HG03439 (cell line): ENCODE measurements at regions not wholly inside any gene's neighbourhood (a gene's known extent, or its start where the extent isn't known, plus 50 kb on each side); places are given as distances from the start of the nearest gene placed in this dataset.

Experiments
- ATAC-seq: cut with Tn5 transposase; IDR thresholded peaks from one replicate; pipeline ENCODE4 v1.9.1; 2021; ENCODE audit warnings: mild to moderate bottlenecking, moderate library complexity; ENCODE audit not compliant: unreplicated experiment

GRCh38 chr18:46373791-46374190, 269.6 kb downstream of the HAUS1 start:
- ATAC-seq = no peak

DNA sequence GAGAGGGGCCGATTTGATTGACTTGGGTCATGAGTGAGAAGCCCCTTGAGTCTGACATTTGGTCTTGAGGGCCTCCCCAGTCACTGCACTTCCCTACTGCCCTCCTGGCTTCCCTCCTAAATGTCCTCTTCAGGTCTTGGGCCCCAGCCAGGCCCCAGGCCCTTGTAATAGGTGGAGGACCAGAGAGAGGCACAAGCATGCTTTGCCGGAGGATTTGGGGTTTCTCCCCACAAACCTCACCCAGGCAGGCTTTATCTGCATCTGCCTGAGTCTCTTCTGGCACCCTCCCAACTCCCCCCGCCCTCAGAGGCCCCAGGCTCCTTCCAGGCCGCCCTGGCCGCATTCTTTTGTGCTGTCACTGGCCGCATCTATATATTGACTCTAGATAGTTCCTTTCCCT, 270.7 kb downstream of the HAUS1 start:
- no peak for ATAC-seq

DNA sequence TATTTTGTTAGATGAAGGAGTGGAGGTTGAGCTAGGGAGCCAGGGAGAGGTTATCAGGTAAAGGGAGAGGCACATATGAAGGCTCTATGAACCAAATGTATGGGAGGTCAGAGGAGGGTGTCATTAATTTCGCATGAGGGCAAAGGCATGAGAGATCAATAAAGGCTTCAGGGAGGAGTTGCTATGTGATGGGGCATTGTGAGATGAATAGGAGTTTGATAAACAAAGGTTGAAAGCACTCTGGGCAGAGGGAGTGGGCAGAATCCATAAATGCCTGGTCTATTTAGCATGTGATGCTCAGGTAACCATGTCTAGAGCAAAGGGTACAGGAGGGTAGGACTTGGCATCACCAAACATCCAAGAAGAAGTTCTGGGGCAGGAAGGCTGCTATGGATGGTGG, 273.4 kb downstream of the HAUS1 start:
- ATAC-seq = no peak

GRCh38 chr18:46378126-46378863, 274.1 kb downstream of the HAUS1 start:
- ATAC-seq = no peak

- ATAC-seq = no peak
These were observed 274.7 kb downstream of the HAUS1 start for GRCh38 chr18:46378864-46379207.

DNA sequence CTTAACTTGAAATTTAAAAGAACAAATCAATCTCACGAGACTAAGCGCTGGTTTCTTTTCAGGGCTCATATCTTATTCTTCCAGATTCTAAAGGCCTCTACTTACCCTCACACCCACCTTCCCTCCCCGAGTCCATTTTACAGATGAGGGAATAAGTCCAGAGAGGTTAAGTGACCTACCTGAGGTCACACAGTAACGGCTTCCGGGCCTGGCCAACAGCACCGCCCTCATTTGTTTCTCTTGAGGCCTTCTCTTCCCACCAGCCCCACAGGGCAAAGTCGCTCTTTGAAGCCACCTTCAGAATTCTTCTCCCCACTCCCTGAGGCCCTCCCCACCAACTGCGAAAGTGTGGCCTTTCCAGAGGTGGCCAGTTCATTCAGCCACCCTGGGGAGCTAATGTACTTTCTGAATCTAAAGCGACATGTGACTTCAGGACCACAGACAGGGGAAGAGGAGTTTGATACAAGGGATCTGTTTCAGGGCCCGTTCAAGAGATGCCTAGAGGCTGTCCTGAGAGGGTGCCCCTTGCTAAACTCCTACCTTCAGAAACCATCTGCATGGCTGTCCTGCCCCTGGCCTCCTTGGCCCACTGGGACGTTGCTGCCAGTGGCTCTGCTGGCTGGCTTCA, 275.3 kb downstream of the HAUS1 start:
- ATAC-seq = no peak

DNA sequence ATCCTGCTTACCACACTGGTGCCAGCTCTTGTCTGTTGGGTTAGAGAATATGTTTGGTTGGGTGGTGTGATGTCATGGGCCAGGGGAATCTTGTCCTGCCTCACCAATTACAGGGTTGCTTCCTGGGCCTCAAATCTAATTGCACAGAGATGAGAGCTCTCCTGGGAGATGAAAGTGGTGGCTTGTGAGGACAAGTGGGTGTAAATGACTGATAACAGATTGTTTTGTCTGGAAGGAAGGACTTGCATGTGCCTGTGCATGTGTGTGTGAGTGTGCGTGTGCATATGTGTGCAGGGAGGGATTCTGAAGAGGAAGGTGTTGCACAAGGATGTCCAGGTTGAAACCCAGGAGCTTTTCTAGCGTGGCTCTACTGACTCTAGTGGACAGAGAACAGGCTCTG, 271.9 kb downstream of the LOXHD1 start:
- ATAC-seq = no peak

DNA sequence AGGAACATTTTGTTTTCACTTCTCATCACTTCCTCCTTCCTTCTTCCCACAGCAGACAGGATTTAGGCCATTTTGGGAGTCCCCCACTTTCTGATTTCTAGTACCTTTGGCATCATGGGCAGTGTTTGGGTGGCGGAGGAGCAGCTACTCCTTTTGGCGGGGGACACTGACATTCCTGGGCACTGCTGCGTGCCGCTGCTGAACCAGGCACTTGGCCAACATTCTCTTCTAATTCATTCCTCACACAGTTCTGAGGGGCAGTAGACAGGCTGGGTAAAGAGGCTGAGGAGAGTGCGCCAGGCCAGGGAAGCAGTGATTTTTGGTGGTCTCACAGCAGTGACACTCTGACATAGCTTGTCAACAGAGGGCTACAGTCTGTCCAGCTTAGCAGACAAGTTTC, 270.2 kb downstream of the LOXHD1 start:
- no peak for ATAC-seq

DNA sequence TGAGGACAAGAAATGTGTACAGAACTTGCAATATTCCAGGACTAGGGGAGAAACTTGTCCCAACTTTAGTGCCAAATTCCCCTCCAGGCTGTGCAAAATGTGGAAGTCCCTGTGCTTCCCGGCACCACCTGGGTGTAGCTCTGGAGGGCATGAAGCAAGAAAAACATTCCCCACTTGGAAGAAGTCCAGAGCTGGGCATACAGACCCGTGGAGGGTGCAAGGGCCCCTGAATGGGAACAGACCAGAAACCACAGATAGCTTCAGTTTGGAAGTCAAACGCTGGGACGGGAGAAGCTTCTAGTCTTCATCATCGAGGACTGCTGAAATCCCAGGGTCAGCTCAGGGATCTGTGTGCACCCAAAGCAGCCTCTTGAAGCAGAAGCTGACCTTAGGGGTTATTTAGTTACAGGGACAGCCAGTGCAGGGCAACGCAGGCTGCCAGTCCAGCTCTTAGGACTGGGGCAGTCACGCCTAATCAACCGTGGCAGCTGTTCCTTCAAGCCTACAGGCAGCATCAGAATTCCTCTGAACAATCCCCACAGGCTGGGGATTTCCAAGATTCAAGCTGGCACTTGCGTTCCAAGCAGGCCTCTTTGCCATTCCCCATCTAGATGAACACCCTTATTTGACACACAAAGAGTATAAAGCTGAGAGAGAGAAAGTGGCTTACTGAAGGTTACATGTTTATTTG, 269.4 kb downstream of the LOXHD1 start:
- ATAC-seq = no peak

DNA sequence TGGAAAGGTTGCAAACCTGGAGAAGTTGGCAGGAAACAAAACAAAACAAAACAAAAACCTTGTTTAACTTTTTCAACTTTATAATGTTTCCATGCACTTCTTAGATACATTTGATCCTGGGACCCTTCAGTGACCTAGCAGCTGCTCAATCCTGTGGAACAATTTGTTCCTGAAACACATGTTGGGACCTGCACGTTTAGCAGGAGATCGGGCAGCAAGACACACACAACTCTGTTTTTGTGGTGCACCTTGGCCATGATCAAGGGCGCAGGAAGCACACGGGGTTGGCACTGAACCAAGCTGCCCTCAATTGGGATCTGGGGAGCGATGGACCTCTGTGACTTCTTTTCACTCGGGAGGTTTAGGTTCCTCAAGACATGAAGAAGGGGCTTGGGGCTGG, 268.7 kb downstream of the LOXHD1 start:
- ATAC-seq = no peak

- no peak for ATAC-seq
These were observed 264.4 kb downstream of the LOXHD1 start for GRCh38 chr18:46392576-46392975.

- ATAC-seq = no peak
These were observed 263.8 kb downstream of the LOXHD1 start for GRCh38 chr18:46393230-46393629.

- ATAC-seq = no peak
These were observed 263.1 kb downstream of the LOXHD1 start for GRCh38 chr18:46393961-46394360.

GRCh38 chr18:46395795-46396194, 261.2 kb downstream of the LOXHD1 start:
- ATAC-seq = no peak

DNA sequence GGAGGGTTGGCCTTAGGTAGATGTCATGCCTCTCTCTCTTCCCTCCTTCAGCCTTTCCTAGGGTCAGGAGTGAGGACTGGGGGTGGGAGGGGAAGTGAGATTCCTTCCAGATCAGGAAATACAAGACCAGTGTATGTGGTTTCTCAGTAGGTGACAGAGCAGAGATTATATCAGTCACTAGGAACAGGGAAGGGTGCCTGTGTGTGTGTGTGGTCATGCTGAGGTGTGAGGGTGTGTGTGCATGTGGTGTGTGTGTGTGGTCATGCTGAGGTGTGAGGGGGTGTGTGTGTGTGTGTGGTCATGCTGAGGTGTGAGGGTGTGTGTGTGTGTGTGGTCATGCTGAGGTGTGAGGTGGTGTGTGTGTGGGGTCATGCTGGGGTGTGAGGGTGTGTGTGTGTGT, 259.8 kb downstream of the LOXHD1 start:
- ATAC-seq = no peak

DNA sequence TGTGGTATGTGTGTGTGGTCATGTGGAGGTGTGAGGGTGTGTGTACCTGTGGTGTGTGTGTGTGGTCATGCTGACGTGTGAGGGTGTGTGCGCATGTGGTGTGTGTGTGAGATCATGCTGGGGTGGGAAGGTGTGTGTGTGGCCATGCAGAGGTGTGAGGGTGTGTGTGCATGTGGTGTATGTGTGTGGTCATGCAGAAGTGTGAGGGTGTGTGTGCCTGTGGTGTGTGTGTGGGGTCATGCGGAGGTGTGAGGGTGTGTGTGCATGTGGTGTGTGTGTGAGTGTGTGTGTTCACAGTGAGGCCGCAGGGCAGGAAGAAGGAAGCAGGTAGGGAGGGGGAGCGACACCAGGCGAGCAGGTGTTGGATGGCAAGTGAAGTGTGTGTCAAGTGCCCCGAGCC, 259.0 kb downstream of the LOXHD1 start:
- no peak for ATAC-seq

GRCh38 chr18:46398625-46399024, 258.4 kb downstream of the LOXHD1 start:
- no peak for ATAC-seq

DNA sequence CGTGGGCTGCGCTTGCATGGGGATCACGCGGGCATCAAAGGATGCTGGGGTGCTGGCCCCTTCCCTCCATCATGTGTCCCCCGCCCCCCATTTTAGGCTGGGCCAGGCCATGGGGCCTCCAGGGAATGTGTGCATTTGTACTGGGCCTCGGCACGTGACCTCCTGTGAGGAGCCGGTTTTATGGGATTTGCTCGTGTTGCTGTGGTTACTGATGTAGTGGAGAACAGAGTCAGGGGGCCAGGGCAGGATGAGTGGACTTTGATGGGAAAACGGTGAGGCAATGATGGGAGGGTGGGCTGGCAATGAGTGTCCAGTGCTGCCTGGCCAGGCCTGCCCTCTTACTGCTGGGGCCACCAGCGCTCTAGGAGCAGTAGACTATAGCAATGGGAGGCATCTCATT, 257.7 kb downstream of the LOXHD1 start:
- no peak for ATAC-seq

- no peak for ATAC-seq
These were observed 256.6 kb downstream of the LOXHD1 start for GRCh38 chr18:46400449-46400848.

DNA sequence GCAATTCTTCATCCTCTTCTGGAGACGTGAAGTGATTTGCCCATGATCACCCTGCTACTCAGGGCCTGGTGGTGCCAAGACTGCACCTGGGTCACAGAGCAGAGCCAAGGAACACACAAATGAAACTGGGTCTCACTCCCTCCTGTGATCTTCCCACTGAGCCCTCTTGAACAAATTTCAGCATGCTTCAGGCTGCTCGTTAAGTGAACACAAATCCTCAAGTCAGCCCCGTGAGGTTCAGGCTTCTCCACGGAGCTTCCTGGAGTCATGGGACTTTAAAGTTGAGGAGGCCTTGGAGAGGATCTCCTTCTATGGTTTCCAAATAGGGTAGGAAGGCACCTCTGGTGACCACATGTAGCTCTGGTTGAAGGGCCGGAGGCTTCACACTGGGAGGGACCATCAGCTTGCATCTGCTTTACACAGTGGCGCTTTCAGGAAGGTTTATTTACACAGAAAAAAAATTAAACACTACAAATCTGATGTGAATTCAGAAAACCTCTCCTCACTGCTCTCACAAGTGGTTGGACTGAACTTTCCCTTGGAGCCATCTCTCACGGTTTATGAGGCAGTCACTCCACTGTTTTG, 255.4 kb downstream of the LOXHD1 start:
- no peak for ATAC-seq

GRCh38 chr18:46402396-46402795, 254.6 kb downstream of the LOXHD1 start:
- no peak for ATAC-seq

DNA sequence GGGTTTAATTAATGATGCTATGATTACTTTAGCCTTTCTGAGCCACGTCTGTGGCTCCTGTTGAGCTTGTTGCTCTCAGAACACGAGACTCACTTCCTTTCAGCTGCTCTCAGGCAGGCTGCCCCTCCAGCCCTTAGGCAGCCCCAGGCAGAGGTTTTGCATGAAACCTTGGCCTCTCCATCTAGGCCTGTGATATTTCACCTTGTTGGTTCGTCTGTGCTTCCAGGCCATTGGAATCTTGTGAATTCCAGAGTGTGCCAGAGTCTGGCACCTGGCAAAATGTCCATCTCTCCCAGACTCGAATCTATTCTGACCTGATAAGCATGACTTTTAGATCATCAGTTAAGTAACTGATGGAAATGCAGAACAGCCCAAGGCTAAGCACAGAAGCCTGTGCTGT, 254.1 kb downstream of the LOXHD1 start:
- no peak for ATAC-seq
